ENCODE measurements at regions not wholly inside any gene's neighbourhood (a gene's known extent, or its start where the extent isn't known, plus 50 kb on each side); places are given as distances from the start of the nearest gene placed in this dataset.

- Histone ChIP-seq H3K27ac (replicated peaks) (no peak overlapping the region), H3K27me3 (ENCODE audit: insufficient read depth, poor library complexity, severe bottlenecking) (no peaks in the 10 kb centered on the region), H3K4me3 (replicated peaks; ENCODE audit: insufficient read depth, low read length) (no peak overlapping the region)
- TF ChIP-seq REST (IDR thresholded peaks at IDR 0.05; ENCODE audit: insufficient replicate concordance, low read depth) (no peak), SPI1 (IDR thresholded peaks at IDR 0.05; ENCODE audit: borderline replicate concordance, low read depth) (no peak), GABPA (IDR thresholded peaks at IDR 0.05; ENCODE audit: low read depth) (no peak)
- TF ChIP-seq, protein P1, sequence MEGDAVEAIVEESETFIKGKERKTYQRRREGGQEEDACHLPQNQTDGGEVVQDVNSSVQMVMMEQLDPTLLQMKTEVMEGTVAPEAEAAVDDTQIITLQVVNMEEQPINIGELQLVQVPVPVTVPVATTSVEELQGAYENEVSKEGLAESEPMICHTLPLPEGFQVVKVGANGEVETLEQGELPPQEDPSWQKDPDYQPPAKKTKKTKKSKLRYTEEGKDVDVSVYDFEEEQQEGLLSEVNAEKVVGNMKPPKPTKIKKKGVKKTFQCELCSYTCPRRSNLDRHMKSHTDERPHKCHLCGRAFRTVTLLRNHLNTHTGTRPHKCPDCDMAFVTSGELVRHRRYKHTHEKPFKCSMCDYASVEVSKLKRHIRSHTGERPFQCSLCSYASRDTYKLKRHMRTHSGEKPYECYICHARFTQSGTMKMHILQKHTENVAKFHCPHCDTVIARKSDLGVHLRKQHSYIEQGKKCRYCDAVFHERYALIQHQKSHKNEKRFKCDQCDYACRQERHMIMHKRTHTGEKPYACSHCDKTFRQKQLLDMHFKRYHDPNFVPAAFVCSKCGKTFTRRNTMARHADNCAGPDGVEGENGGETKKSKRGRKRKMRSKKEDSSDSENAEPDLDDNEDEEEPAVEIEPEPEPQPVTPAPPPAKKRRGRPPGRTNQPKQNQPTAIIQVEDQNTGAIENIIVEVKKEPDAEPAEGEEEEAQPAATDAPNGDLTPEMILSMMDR (IDR thresholded peaks at IDR 0.05; ENCODE audit: insufficient read depth, low read length): no peak
- no peak for DNase-seq (ENCODE audit: low read depth in 1 of 2, low spot score in 1 of 2)
Measured at GRCh38 chr3:102348904-102349303, 85.9 kb upstream of the ZPLD1 start.

DNA sequence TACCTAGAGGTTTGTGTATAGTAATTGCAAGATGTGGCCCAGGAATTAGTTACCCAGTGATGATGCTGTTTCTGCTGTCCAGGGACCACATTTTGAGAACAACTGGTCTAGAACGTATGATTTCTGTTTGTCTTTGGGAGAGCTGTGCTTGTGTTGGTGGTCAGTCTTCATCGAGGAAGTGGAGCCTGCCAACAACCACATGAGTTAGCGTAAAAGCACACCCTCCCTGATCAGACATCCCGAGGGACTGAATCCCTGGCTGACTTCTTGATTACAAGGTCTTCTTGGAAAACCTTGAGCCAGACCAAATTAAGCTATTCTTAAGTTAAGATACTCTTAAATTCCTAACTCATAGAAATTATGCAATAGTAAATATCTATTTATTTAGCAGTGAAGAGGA is 81.7 kb upstream of the ZPLD1 start:
- TF ChIP-seq, protein P1 (IDR thresholded peaks at IDR 0.05; ENCODE audit: insufficient read depth, low read length): no peak
- TF ChIP-seq GABPA (IDR thresholded peaks at IDR 0.05; ENCODE audit: low read depth) (no peak), REST (IDR thresholded peaks at IDR 0.05; ENCODE audit: insufficient replicate concordance, low read depth) (no peak), POLR2AphosphoS5 (IDR thresholded peaks at IDR 0.05; ENCODE audit: low read depth) (no peak), SPI1 (IDR thresholded peaks at IDR 0.05; ENCODE audit: borderline replicate concordance, low read depth) (no peak)
- Histone ChIP-seq H3K27ac (replicated peaks) (no peak overlapping the region), H3K27me3 (ENCODE audit: insufficient read depth, poor library complexity, severe bottlenecking) (no peaks in the 10 kb centered on the region), H3K4me3 (replicated peaks; ENCODE audit: insufficient read depth, low read length) (no peak overlapping the region)
- DNase-seq (ENCODE audit: low read depth in 1 of 2, low spot score in 1 of 2): no peak

- TF ChIP-seq GABPA (IDR thresholded peaks at IDR 0.05; ENCODE audit: low read depth) (no peak), SPI1 (IDR thresholded peaks at IDR 0.05; ENCODE audit: borderline replicate concordance, low read depth) (no peak), POLR2AphosphoS5 (IDR thresholded peaks at IDR 0.05; ENCODE audit: low read depth) (no peak), REST (IDR thresholded peaks at IDR 0.05; ENCODE audit: insufficient replicate concordance, low read depth) (no peak)
- TF ChIP-seq, protein P1 (IDR thresholded peaks at IDR 0.05; ENCODE audit: insufficient read depth, low read length): no peak
- Histone ChIP-seq H3K27me3 (ENCODE audit: insufficient read depth, poor library complexity, severe bottlenecking) (no peaks in the 10 kb centered on the region), H3K27ac (replicated peaks) (no peak overlapping the region), H3K4me3 (replicated peaks; ENCODE audit: insufficient read depth, low read length) (no peak overlapping the region)
- no peak for DNase-seq (ENCODE audit: low read depth in 1 of 2, low spot score in 1 of 2)
Measured at GRCh38 chr3:102353805-102354204, 81.0 kb upstream of the ZPLD1 start.

Data from HL-60 (cell line).